GM23248 (cell line): ENCODE measurements at regions not wholly inside any gene's neighbourhood (a gene's known extent, or its start where the extent isn't known, plus 50 kb on each side); places are given as distances from the start of the nearest gene placed in this dataset.

Experiments used
- EZH2 ChIP-seq: fragments of 200-600 bp; sonication (generic); IDR thresholded peaks from 2 replicates; pipeline ENCODE4 v1.6.1; 2018; ENCODE audit warnings: antibody characterized with exemption, mild to moderate bottlenecking; ENCODE audit not compliant: insufficient read depth, poor library complexity, severe bottlenecking
- EZH2phosphoT487 ChIP-seq: fragments of 200-600 bp; sonication (generic); IDR thresholded peaks from 2 replicates; pipeline ENCODE4 v1.6.1; 2018; ENCODE audit warnings: antibody characterized with exemption, moderate library complexity, mild to moderate bottlenecking, low read depth; ENCODE audit not compliant: insufficient read depth

DNA sequence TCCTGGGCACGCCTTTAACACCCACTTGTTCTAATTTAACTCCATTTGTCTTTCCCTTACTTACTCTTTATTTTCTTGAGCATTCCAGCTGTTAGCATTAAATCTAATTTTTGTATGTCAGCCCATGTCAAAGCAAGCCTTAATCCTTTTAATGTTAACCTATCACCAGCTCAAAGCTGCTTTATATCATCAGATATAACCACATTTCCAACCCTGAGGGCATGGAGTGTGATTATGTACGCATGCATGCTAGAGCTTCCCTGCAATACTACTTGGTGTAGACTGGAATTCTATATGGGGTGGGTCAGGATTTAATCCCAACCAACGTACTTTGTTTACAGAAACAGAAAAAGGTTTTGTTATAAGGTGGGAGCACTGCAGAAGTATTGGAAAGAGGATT, 139.4 kb upstream of the HMGN3 start:
- TF ChIP-seq EZH2 (no peak), EZH2phosphoT487 (no peak)
